Activated CD8-positive, alpha-beta memory T cell treated with anti-CD3 and anti-CD28 coated beads, Interleukin-2, amount 50 U/mL, for 1 hour (primary cell): ENCODE measurements at regions not wholly inside any gene's neighbourhood (a gene's known extent, or its start where the extent isn't known, plus 50 kb on each side); places are given as distances from the start of the nearest gene placed in this dataset.

Source experiments
- DNase-seq: peaks from one replicate; pipeline ENCODE4 v3.0.0-alpha.2; 2020; ENCODE audit errors: extremely low read depth

DNA sequence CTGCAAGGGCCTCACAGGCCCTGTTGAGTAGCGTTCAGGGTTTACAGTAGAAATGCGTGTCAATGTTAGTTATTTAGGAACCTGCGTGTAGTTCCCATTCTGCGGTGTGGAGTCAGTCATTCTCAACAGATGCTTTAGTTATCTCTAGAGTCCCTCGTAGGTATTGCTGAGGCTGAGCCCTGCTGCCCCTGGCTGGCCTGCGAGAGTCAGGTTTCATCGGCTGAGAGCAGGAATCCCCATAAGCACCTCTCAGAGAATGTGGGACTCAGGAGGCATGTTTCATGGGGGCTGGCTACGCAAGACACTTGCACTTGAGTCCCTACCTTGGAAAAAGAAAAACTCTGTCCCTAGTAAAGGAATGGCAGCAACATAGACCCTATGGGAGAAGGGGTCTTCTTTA is 347.5 kb upstream of the ASIC2 start:
- DNase-seq = no peak

DNA sequence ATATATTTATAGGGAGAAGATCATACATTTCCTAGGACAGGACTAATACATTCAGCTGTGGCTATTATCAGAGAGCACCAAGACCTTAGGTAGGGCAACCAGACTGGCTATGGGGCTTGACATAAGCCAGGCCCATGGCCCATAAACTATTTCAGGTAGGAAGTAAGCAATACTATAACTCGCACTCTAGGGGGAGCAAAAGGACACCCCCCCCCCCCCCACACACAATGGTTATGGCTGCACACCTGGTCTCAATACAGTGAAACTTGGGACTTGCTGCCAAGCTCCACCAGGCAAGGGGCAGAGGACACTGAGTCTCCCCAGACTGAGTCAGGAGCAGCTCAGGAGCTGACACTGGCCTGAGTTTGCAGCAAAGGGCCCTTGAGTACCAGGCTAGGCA is 348.9 kb upstream of the ASIC2 start:
- no peak for DNase-seq

DNA sequence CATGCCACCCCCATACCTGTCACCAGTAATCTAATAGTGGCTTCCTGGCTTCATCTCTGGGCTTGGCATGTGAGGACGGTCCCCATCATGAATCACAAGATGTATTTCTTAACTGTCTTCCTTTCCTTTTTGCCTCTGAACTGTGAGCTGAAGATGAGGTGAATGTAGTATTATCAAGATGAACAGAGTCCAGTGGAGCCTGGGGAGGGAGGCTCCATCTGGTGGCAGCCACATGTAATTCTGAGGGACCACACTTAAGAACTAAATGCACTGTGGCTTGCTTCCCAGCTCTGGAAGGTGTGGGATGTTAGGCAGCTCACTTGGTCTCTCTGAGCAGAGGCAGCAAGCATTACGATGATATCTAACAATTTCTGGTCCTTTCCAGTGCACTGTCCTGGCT is 354.9 kb upstream of the ASIC2 start:
- DNase-seq = no peak

DNA sequence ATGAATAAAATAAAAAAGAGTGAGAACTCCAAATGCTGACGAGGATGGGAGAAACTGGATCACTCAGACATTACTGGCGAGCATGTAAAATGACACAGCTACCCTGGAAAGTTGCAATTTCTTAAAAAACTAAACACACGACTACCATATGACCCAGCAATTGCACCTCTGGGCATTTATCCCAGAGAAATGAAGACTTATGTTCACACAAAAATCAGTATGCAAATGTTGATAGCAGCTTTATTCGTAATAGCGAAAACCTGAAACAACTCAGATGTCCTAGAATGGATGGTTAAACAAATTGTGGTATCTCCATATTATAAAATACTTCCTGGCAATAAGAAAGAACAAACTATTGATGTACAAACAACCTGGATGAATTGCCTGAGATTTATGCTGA is 357.2 kb upstream of the ASIC2 start:
- DNase-seq = no peak

DNA sequence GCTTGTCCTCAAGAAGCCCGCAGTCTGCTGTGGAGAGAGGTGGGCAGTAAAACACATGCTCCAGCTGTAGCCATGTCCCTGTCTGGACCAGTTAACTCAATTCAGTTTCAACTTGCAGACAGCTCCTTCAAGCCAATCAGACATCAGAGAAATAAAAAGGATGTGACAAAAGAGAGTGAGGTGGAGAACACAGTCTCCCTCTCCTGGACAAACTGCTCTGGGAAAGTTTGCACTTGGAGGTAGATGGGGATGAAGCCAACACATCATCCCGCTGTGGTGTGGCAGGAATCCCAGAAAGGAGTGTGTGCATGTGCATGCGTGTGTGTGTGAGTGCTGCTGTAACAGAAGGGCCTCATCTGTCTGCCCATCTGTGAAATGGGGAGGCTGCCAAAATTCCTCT is 358.6 kb upstream of the ASIC2 start:
- DNase-seq = no peak

DNA sequence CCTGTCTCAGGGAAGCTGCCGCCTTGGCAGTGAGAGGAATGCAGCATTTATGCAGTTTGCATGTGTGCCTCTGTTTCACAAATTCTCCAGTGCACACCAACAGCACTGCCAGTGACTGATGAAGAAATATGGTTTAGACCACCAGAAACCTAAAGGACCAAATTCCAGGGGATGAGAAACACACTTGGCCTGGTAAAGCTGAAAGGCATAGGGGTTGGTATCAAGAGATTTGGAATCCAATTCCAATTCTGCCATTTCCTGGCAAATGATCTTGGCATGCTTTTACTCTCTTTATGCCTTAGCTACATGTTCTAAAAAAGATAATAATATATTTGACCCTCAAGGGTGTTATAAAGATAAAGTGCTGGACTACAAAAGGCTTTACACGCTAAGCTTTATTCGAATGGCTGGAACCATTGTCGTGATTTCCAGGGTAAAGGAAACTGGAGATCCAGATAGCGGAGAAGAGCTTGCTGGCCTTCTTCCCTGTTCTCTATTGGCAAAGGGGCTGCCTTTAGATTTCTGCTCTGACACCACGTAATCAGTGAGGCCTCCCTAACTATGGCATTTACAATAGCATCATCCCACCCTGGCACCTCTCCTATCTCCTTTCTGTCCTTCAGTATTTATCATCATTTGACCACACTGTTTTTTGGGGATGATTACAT is 359.8 kb upstream of the ASIC2 start:
- no peak for DNase-seq

DNA sequence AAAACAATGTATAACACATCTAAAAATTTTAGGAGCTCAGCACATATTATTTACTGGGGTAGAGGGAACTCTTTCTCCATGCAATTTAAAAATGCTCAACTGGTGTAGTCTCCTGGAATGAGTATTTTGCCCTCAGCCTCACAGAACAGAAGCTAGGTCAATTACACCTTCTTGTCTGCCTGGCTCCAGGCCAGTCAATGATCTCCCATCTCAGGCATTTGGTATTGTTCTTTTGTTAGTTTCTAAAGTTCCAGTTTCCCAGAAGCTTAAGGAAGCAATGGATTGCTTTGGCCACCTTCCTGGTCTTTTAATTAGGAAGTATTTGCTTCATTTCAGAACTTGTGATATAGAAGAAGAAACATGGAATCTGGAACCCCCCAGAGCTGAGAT is 360.3 kb upstream of the ASIC2 start:
- no peak for DNase-seq

DNA sequence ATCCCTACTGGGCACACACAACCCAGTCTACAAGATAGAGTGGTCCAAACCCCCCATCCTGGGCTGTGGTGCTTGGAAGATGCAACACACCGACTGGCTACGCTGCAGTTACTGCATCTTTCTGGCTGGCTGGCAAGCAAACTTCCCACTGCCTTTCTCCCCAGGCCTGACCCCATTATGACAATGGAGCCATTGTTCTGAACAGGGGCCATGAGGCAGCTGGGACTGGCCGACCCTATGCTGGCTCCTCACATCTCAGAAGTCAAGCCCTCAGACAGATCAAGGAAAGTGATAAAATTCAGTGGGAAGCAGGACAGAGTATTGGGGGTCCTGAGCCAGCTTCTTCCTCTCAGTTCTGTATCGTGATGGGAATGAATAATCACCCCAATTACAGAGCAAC is 364.1 kb upstream of the ASIC2 start:
- DNase-seq = no peak

DNA sequence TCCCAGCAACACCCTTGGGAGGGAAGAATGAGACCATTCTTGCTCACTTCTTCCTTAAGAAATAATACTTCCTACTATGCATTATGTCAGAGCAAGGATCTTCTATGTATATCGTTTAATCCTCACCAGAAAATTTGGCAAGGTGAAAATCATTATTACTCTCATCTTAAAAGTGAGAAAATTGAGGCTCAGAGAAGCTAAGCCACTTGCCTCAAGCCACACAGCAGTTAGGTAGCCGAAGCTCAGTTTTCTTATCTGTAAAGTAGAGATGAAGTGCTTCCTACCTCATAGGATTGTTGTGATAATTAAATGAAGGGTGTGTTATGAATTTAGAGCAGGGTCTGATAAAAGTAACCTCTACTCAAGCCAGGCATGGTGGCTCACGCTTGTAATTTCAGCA is 368.9 kb upstream of the ASIC2 start:
- no peak for DNase-seq

DNA sequence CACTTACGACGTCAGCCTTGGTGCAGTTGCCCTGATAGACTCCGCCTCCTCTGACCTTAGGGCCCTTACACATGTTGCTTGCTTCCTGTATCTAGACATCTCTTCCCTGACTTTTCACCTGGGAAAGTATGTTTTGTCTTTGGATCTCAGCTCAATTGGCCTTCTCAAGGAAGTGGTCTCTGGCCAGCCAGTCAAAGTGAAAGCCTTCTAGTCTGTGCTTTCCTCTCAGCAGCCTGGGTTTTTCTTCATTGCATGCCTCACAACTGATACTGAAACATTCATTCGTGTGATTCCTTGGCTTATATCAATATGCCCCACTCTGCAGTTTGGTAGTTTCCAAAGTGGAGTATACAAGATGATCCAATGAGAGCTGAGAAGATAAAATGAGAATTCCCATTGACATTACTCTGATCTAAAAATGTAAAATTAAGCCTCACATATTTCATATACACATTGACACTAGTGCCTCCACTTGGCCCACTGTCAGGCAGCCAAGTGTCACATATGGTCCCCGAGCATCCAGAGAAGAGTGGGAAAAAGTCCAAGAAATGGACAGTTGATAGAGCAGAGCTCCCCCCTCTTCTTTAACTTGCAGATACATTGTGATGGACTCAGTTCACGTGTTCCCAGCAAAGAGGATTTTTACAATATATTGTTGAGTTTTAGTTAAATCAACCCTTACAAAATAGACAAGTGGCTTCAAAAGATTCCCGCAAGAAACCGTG is 371.2 kb upstream of the ASIC2 start:
- no peak for DNase-seq

DNA sequence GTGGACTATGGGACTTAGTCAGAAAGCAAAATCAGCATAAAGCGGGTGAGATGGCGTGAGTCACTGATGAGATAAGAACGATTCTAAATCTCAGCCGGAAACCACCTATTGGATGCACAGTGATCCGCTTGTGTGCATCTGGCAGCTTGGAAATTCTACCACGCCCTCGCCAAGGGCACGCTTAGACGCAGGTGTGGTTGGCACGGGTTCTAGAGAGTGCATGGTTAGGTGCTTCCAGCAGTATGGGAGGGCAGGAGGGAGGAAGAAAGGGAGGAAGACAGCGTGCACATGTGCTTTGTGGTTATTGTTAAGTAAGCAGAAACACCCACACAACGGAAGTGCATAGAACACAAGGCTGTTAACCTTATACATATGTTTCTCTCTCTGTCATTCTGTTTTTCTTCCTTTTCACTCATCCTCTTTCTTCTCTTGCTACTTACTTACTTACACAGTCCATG is 374.0 kb upstream of the ASIC2 start:
- no peak for DNase-seq

DNA sequence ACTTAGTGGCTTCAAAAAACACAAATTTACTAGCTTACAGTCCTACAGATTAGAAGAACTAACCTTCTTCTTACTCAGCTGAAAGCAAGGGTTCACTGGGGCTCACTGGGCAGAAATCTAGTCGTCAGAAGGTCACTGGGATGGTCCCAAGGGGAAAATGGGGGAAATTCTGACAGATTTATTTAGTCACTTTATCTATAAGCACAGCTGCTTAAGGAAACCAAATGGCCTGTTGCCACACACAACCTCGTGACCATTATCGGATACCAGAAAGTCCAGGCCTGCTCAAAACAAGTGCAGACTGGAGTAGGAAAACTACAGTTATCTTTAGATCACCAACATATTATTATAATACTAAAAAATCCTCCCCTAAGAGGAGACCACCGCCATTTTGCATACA is 374.6 kb upstream of the ASIC2 start:
- no peak for DNase-seq

DNA sequence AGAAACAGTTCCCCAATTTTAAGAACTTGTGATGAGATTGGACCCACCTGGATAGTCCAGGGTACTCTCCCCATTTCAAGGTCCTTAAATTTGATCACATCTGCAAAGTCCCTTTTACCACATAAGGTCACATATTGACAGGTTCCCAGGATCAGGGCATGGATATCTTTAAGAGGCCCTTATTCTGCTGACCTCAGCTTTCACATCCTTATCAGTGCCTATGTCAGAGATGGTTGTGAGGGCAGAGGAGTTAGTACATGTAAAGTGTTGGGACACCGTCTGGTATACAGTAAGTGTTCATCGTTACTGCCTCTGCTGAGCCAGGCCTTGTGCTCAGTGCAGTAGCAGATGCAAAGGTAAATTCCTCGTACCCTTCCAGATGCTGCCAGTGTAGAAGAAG is 375.4 kb upstream of the ASIC2 start:
- DNase-seq = no peak

DNA sequence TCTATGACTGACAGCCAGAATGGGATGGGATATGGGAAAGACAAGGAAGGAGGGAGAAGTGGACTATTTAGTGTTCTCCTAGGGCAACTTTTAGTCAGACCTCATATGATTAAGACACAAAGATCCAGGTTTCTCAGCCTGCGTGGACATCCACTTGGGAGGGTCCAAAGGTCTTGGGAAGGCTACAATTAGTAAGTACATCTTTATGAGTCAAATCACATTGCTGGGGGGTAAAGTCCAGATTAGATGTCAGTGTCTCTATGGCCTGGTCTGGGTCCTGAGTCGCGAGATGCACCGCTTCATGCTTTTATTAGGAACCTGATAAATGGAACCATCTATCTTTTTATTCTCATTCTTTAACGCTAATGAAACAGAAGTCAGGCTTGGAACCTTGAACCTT is 378.4 kb upstream of the ASIC2 start:
- no peak for DNase-seq

DNA sequence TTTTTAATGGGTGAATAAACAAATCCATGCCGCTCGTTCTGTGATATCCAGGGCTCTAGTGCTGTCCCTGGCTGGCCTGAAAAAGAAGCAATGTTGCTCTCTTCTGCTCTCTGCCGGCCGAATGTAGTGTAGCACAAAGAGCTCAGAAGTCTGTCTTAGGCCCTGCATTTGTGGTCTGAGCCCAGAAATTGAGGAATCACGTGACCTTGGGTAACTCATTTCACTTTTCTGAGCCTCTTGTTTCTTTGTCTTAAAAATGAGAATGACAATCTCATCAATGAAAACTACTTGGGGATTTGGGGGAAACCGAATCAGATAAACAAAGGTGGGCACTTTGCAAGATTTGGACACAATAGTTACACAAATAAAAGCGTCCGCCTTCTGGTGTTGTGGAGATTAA is 381.6 kb upstream of the ASIC2 start:
- DNase-seq = no peak

DNA sequence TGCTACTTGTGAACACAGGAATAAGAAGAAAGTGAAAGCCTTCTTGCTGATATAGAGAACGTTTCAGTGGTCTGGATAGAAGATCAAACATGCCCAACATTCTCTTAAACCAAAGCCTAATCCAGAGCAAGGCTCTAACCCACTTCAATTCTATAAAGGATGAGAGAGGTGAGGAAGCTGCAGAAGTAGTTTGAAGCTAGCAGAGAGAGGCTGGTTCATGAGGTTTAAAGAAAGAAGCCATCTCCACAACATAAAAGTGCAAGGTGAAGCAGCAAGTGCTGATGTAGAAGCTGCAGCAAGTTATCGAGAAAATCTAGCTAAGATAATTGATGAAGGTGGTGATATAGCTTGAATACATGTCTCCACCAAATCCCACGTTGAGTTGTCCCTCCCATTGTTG is 383.3 kb upstream of the ASIC2 start:
- DNase-seq = no peak

DNA sequence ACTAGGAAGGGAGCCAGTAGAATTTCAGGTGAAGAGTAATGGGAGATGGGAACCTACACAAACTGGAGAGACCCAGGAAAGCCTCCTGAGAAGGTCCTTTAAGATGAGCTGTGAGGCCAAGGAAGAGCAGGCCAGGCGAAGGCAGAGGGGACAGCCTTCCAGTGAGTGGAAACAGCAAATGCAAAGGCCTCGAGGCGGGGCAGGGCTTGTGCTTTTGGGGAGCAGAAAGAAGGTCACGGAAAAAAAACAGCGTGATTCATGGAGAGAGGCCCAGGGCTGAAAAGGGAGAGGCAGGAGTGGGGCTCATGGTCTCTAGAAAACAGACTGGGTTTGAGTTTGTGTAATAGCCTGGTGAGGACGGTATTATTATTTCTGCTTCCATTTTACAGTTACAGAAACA is 386.5 kb upstream of the ASIC2 start:
- no peak for DNase-seq

DNA sequence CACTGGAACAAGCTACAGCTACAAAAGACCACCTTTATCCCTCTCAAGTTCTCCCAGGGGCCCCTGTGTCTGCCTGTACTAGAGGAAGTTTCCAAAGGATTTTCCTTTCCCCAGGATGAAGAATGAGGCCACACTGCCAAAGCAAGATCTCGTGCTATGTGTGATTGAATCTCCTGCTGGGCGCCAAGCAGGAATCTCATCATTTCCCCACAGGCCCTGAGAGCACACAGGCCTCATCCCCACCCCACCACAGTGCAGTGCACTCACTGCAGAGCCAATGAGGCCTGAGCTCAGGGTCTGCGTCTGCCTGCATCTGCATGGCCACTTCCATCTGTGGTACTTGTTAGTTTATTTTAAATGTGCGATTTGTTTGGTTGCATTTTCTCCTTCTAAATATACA is 387.4 kb upstream of the ASIC2 start:
- DNase-seq = no peak

DNA sequence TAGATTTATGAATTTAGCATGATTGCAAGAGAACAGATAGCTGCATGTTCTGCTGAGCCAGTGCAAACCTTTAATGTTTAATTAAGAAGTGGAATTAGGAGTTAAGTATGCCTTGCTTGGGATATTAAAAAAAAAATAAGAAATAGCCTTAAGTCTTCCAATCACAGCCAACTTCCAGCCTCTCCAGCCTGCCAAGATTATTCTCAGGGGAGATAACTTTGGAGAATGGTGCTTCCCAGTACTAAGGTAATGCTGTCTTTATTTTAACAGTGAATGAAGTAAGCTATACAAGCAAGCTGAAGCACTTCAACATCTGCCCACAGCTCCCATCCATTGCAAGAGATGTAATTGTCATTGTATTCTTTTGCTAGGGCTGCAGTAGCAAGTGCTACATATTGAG is 389.5 kb upstream of the ASIC2 start:
- no peak for DNase-seq

DNA sequence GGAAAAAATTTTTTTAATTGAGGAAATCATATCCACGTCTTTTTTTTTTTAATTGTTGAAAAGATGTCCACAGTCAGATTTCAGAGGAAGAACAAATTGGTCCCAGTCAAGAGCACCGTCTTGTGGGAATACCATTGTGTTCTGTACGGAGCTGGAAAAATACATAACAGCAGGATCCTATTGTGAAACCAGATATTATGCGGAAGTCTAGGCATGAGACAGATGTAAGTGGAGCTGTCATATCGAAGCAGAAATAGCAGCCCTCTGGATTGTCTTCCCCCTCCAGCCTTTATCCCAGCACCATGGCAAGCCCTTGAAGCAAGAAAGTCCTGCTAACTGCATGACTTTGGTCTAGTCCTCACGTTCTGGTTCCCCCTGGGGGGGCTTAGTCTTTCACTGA is 391.6 kb upstream of the ASIC2 start:
- DNase-seq = no peak

DNA sequence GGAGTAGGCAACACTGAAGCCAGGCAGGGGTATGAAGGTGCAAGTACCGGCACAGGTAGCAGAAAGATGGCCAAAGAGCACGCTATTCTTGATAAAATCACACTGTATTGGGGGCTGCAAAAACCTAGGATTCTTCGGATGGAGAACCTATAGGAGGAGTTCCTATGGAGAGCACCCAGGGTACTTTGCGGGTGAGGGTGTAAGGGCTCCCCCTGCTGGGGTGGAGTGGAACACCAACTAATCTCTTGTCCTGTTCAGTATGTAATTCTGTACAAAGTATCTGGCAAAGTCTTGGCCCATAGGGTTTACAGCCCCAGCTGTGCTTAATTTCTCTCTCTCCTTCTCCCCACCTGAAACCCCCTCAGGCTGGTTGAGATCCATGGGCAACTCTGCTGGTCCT is 393.1 kb upstream of the ASIC2 start:
- DNase-seq = no peak

DNA sequence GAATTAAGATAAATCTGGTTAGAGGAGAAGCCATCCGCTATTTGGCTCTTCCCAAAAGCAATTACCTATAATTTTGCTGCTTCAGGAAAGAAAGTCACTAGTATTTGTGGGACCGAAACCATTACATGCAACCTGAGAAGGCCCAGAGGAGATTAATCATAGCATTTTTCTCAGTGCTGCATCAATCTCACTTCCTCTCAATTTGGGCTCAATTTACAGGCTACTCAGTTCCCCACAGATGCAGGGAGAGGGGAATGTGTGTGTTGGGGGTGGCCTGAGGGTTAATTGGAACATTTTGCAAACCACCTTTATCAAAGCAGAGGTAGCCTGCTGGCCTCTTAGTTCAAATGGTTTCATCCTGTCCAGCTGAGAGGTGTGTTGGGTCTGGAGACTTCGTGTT is 394.7 kb upstream of the ASIC2 start:
- no peak for DNase-seq

DNA sequence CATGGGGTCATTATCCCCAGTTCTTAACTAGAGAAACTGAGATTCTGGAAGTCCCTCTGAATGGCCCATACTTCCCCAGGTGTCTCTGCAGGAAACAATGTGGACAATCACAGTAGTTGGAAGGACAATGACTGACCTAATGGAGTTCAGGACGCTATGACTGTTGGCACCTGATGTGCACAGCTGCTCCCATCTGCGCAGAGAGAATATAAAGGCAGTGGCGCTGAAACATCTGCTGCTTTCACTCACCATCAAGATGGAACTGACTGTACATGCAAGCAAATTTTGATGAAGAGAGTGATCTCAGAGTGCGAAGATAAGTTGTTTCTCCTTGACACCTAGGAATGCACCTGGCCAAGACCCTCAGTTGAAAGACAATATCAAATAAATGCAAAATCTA is 395.7 kb upstream of the ASIC2 start:
- no peak for DNase-seq

DNA sequence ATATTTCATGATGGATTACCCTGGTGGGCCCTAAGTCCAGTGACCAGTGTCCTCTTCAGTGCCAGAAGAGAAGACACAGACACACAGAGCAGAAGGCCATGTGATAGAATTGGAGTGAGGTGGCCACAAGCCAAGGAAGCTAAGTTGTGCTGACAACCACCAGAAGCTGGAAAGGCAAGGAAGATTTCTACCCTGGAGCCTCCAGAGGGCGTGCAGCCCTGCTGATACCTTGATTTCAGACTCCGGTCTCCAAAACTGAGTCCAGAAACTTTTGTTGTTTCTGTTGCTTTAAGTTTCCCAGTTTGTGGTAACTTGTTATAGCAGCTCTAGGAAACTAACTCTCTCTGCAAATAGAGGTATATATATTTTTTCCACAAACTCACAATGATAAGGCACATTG is 396.6 kb upstream of the ASIC2 start:
- no peak for DNase-seq
